HCT116 (cell line): ENCODE measurements at regions not wholly inside any gene's neighbourhood (a gene's known extent, or its start where the extent isn't known, plus 50 kb on each side); places are given as distances from the start of the nearest gene placed in this dataset.

Experiments used
- JUND ChIP-seq: IDR thresholded peaks from 2 replicates; pipeline ENCODE4 v1.6.1; 2012
- POLR2A ChIP-seq: IDR thresholded peaks from 2 replicates; pipeline ENCODE4 v1.7.0; 2011; ENCODE audit warnings: borderline replicate concordance; ENCODE audit not compliant: insufficient read depth, insufficient read length; ENCODE audit errors: extremely low read depth
- TF ChIP-seq, protein P1 (sequence below): IDR thresholded peaks from 2 replicates; pipeline ENCODE4 v1.6.1; 2012
- TF ChIP-seq, protein P2 (sequence below): IDR thresholded peaks from 2 replicates; pipeline ENCODE4 v1.6.1; 2011; ENCODE audit warnings: mild to moderate bottlenecking, low read length, moderate library complexity; ENCODE audit not compliant: insufficient replicate concordance; ENCODE audit errors: extremely low read depth
- TF ChIP-seq, protein P3 (sequence below), 3 experiments: fragments of 200-600 bp in 1 of 3; sonication (generic) in 1 of 3; IDR thresholded peaks in 2 of 3; conservative IDR thresholded peaks in 1 of 3; 2 replicates each; pipeline ENCODE4 v1.5.1; 2012 to 2017; ENCODE audit warnings: low read depth in 2 of 3, low read length in 2 of 3, antibody characterized with exemption in 1 of 3, borderline replicate concordance in 1 of 3, control low read depth in 1 of 3, mild to moderate bottlenecking in 1 of 3, mixed read lengths in 1 of 3, mixed run types in 1 of 3, moderate library complexity in 1 of 3; ENCODE audit not compliant: insufficient read depth in 1 of 3

DNA sequence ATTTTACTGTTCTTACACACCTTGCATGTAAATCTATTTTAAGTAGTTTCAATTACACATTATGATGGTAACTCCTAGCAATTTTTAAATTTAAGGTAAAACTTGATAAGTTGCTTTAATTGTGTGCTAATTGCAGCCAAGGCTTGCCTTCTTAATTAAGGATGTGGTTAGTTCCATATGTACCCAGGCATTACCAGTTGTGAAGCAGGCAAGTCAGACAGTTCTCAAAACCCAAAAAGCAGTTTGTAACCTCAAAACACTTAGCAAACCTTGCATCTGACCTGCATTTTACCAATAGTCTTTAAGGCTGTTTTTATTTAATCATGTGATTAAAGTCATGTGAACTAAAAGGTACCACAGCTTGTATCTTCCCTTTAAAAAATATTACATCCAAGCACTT is 1159.4 kb downstream of the DSC3 start:
- TF ChIP-seq, protein P1, sequence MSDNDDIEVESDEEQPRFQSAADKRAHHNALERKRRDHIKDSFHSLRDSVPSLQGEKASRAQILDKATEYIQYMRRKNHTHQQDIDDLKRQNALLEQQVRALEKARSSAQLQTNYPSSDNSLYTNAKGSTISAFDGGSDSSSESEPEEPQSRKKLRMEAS: no peak
- TF ChIP-seq, protein P2, sequence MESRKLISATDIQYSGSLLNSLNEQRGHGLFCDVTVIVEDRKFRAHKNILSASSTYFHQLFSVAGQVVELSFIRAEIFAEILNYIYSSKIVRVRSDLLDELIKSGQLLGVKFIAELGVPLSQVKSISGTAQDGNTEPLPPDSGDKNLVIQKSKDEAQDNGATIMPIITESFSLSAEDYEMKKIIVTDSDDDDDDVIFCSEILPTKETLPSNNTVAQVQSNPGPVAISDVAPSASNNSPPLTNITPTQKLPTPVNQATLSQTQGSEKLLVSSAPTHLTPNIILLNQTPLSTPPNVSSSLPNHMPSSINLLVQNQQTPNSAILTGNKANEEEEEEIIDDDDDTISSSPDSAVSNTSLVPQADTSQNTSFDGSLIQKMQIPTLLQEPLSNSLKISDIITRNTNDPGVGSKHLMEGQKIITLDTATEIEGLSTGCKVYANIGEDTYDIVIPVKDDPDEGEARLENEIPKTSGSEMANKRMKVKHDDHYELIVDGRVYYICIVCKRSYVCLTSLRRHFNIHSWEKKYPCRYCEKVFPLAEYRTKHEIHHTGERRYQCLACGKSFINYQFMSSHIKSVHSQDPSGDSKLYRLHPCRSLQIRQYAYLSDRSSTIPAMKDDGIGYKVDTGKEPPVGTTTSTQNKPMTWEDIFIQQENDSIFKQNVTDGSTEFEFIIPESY: no peak
- TF ChIP-seq, protein P3, sequence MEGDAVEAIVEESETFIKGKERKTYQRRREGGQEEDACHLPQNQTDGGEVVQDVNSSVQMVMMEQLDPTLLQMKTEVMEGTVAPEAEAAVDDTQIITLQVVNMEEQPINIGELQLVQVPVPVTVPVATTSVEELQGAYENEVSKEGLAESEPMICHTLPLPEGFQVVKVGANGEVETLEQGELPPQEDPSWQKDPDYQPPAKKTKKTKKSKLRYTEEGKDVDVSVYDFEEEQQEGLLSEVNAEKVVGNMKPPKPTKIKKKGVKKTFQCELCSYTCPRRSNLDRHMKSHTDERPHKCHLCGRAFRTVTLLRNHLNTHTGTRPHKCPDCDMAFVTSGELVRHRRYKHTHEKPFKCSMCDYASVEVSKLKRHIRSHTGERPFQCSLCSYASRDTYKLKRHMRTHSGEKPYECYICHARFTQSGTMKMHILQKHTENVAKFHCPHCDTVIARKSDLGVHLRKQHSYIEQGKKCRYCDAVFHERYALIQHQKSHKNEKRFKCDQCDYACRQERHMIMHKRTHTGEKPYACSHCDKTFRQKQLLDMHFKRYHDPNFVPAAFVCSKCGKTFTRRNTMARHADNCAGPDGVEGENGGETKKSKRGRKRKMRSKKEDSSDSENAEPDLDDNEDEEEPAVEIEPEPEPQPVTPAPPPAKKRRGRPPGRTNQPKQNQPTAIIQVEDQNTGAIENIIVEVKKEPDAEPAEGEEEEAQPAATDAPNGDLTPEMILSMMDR (IDR thresholded peaks at IDR 0.05 in 2 of 3, conservative IDR thresholded peaks at IDR 0.05 in 1 of 3; ENCODE audit: borderline replicate concordance in 1 of 3, insufficient read depth in 1 of 3, low read depth in 2 of 3, low read length in 2 of 3): no peak
- TF ChIP-seq POLR2A: no peak
- TF ChIP-seq JUND: no peak
